HG02588 (cell line): ENCODE measurements at regions not wholly inside any gene's neighbourhood (a gene's known extent, or its start where the extent isn't known, plus 50 kb on each side); places are given as distances from the start of the nearest gene placed in this dataset.

Experiments
- ATAC-seq: cut with Tn5 transposase; IDR thresholded peaks from one replicate; pipeline ENCODE4 v1.9.1; 2021; ENCODE audit warnings: mild to moderate bottlenecking, moderate library complexity; ENCODE audit not compliant: unreplicated experiment

DNA sequence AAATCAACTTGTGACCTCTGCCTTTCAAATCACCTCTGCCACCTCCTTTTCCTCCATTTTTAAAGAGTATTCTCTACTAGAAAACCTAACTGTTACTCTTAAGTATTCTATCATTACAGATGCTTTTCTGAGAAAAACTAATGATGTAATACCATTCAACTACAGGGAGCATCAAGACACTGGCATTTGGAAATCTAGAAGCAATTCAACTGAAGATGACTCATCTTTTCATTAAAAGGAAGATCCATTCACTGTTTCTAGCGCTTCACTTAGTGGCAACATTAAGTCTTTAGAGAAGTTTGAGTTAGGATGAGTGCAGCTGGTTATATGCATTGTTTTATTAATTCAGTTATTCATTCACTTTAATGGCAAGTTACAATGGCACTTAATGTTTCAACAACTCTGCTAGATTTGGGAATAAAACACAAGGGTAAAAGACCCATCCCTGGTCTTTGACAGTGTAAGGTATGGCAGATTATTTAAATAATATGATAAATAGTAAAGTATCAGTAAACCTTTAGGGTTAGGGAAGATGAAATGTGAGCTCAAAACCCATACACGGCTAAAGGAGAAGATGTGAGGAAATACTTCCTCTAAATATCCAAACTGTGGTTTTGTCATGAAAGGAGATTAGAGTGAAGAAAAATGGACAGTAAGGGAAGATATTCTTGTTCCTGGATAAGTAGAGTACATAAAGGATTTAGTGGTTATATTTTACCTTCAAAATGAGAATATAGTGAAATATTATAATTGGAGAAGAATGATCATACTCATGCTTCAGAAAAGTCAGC lies 61.7 kb downstream of the KCNJ2 start:
- ATAC-seq, result no peak

DNA sequence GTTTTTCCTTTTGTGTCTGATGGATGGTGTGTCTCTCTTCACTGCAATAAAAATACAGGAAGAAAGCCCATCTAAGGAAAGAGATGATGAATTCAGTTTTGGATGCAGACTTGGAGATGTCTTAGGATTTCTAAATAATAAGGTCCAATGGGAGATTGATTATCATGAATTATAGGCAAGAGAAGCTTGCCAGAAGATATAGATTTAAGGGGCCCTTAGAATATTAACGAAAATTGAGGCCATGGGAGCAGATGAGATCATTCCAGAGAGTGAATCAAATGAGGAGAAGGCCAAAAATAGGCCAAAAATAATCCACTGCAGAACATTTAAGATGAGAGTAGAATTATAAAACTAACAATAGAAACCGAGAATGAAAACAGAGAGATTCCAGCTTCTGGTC lies 63.1 kb downstream of the KCNJ2 start:
- no peak for ATAC-seq

DNA sequence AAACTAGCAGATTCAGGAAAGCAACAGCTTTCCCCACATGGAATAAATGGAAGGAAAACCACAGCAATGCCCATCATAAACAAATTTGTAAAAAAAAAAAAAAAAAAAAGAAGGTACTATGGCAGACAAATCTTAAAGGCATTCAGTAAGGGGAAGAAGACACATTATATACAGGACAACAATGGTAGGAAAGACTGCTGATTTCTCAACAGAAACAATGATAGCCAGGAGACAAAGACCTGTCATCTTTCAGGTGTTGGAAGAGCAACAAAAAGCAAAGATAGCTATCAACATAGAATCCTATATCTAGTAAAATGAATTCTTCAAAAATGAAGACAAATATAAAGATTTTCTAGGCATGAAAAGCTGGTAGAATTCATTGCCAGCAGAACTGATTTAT lies 65.9 kb downstream of the KCNJ2 start:
- no peak for ATAC-seq

DNA sequence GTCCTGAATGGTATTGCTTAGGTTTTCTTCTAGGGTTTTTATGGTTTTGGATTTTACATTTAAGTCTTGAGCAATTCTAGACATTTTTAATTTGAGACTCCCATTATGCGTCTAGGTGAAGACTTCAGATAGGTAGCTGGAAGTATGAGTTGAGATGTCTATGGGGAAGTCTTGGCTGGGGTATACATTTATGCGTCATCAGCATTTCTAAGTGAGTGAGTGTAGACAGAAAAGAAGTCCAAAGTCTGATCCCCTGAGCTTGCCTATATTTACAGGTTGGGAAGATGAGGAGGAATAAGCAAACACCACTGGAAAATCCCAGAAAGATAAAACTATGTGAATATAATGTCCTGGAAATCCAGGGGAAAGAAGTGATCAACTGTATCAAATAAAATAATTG lies 68.9 kb downstream of the KCNJ2 start:
- no peak for ATAC-seq

DNA sequence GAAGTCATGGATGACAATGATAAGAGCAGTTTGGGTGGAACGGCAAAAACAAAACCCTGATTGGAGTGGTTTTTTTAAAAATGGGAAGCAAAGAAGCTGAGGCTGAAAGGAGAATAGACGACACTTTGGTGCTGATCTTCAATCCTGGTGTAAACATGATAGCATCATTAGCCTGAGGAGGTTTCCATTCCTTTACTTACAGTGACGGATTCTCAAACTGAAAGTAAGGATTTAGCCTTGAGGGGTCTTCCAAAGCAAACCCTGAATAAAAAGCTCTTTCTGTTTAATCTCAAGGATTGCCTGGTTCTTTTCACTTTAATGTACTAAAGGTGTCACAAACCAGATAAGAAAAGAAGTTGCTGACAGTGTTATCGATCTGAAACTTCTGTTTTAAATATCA lies 69.3 kb downstream of the KCNJ2 start:
- ATAC-seq, result no peak

DNA sequence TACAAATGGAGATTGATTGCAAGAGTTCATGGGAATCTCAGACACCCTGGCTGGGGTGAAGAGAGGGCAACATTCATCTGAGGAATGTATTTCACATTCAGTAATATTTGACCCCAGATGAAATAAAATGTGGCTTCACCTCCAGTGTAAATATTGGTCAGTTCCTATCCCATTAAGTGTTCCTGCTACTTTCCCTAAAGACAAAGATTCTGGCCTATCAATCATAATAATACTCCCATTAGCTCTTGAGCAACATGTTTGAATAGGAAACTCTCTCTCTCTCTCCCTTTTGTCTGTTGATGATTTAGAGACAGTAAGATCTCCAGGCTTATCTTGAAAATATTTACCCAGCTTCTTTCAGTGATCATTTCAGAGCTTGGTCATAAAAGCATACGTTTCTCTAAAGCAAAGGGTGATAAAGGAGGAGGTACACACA lies 70.1 kb downstream of the KCNJ2 start:
- ATAC-seq, result no peak

DNA sequence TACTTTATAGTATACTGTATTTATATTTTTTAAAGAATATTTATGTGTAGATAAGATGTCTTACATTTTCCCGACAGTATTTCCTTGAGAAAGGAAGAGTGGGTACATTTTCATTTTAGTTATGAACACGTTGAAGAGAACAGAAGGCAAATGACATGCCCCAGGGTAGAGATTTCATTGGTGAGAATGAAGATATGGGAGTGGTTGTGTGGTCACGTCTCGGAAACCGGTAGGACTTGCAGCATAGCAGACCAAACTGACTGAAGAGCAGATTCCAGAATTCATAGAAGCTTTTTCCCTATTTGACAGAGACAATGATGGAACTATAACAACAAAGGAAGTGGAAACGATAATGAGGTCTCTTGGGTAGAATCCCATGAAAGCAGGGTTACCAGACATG lies 71.7 kb downstream of the KCNJ2 start:
- no peak for ATAC-seq

DNA sequence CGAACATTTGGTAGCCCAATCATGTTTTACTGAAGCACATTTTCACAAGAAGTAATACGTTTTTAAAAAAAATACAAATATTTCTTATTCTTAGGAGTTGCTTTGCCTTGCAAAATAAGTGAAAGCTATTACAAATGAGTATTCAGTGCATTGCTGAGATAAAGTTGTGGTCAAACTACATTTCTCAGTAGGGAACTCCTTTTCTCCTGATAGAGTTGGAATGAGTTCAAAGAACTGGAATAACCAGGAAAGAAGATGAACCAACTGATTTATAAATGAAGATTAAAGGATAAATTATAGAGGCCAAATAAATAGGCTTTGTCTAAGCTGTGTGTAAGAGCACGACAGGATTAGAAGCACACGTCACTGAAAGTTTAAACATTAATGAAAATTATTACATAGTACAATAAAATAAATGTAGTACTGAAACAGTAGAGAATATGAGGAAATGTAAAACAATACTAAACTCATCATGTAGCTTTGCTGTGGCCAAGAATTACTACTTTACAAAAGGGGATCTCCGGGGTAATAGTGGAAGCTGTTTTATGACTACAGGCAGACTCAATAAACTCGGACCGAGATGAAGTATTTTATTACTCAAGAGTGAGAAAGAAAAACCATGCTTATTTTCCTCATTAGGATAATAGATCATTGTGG lies 73.6 kb downstream of the KCNJ2 start:
- ATAC-seq, result no peak

DNA sequence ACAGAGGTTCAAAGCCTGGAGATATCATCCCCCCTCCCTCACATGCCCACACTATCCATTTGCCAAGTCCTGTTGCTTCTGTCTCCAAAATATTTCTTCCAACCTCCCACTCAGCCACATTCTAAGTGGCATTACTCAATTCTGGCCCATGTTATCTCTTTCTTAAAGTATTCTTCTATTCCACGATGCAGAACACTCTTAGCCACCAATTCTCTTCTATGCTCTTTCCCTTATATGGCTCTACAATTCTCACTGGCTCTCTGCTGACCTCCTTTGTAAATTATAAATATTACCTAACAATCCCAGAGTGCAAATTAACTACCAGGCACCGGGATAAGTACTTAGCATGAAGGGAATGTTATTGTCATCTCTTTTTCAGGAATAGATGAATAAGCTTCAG lies 82.4 kb downstream of the KCNJ2 start:
- no peak for ATAC-seq

DNA sequence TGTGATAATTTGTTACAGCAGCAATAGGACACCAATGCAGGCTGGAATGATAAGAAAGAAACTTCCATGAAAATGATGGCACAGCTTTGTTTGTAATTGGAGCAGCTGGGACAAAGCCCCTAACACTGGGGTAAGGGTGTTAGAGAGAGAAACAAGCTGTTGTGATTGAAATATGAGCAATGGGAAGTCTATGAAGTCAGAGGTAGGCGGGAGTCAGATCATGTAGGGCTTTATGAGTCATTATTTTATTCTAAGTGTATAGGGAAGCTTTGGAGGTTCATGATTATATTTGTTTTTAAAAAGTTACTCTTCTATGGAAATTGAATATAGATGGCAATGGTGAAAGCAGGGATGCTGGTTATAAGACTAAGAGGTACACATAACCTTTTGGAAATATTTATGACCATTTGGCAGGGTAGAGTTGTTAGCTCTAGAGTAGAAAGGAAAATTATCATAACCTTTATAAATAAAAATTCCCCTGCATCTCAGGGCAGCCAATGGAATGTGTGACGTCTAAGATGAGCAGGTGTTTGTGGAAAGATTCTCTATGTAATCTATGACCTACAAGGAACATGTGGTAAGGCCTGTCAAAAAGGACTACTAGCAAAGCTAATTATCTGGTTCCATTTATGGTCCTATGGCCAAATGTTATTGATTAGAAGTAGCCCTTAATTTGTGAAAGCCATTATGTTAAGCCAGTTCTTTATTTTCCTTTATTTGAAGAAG lies 85.6 kb downstream of the KCNJ2 start:
- no peak for ATAC-seq

DNA sequence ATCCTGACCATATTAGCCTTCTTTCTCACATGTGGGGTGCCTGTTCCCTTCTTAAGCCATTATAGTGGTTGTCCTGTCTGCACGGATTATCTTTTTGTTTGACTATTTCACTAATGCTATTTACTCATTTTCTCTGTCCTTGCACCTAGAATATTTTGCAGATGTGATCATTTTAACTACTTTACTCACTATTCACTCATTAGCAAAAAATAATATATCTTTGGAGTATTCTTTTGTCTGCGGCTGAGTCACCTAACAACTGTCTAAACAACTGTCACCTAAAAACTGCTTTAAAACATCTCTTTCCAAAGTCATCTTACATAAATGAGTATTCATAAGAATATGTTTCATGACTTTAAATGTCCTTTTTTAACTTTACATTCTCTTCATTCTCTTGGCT lies 87.4 kb downstream of the KCNJ2 start:
- ATAC-seq, result no peak

DNA sequence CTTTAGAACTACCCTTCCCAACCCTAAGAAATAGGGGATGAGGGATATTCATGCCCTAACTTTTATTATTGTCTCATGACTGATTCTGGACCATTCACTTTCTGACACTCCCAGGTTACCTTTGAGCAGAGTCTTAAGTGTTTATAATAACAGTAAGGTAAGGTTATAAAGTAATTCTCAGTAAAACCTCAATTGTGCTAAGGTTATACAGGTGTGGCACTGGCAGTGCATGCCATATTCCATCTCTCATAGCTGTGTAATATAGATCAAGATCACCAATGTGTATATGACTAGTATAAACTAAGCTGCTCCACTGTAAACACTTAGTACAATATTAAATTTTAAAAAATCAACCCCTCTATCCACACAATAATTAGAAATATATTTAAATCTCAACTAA lies 89.1 kb downstream of the KCNJ2 start:
- ATAC-seq, result no peak

DNA sequence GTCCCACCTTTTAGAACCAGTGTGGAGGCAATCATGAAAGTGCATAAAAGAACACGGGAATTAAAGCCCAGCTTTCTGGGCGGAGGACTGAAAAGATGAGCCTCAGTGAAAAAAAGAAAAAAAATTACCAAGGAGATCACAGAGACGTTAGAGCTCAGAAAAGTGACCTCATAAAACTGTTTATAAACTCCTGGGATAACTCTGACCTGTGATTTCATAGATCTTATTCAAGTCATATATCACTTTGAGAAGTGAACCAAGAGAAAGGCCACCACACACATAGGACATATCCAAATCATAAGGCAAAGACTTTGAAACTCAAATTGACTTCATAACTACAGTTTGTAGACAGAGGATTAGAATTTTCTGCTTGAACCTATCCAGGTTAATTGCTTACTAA lies 90.1 kb downstream of the KCNJ2 start:
- no peak for ATAC-seq

DNA sequence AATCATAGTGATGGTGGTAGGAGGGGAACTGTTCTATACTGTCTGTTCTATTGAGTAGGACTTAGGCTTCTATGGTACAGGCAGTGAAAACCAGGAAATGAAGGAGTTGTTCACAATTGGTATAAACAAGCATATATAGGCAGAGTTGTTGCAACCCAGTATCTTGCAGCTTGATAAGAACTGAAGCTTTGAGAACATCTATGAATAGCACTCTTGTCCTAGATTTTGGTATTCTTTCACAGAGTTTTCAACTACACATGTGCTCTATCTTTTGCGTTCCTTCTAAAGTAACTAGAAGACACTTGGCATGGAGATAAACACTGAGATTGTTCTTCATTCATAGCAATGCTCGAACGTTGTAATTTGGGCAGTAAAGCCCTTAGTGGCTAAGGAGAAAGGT lies 91.8 kb downstream of the KCNJ2 start:
- no peak for ATAC-seq

DNA sequence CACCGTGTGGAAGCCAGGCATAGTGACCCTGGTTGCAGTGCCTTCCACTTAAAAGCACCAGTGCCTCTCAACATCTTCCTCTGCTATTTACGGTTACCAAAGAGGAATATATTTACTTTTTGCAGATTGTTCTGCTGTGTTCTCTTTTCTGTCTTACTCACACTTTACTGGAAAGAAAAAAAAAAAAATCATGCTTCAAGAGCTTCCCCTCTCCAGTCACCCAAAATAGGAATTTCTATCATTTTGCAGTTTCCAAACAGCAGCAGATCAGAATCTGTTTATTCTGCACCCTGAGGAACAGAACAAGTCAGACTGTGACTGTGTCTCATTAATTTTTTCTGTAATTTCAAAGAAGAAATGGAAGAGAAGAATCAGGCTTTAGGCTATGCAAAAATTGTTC lies 96.1 kb downstream of the KCNJ2 start:
- no peak for ATAC-seq

DNA sequence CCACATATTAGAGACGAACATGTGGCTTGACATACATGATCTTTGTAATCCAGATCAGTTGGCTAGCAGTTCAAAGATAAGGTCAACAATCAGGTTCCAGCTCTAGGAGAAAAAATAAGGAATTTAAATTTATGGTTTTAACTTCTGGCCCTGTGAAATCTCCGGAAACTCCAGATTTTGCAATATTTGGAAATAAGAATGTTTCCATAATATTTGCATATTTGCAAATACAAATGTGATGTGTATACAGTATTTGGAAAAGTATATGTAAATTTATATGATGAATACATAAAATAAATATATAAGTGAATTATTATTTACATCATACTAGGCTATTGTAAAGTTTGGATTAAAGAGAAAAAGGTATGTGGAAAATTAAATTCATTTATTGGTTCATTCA lies 97.1 kb downstream of the KCNJ2 start:
- ATAC-seq, result no peak

DNA sequence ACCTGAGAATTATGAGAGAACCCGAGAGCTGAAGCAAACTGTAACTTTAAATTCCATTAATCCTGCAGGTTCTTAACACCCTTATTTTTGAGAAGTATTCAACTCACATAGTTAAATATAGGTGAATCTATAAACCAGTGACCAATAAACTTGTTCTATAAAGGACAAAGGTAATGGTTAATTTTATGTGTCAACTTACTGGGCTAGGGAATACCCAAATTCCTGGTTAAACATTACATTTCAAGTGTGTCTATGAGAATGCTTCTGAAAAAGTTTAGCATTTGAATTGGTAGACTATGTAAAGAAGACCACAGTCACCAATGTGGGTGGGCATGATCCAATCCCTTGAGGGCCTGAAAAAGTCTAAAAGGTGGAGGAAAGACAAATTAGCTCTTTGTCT lies 99.1 kb downstream of the KCNJ2 start:
- no peak for ATAC-seq

DNA sequence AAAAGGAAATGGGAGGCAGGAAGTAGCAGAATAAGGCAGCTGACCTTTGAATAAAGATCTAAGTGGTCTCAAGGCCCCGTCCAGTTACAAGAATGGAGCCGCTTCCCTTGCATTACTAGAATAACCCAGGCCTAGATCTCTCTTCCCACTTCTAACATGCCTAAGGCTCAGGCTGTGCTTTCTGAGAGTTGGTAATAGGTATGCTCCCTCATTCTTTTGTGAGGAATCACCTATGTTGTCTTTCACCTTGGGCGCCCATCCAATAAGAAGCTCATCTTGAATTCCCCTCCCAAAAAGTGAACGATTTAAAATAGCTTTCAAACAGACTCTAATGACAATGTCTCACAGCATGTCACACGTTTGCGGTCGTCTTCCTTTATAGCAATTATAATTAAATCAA lies 101.2 kb downstream of the KCNJ2 start:
- ATAC-seq, result no peak

DNA sequence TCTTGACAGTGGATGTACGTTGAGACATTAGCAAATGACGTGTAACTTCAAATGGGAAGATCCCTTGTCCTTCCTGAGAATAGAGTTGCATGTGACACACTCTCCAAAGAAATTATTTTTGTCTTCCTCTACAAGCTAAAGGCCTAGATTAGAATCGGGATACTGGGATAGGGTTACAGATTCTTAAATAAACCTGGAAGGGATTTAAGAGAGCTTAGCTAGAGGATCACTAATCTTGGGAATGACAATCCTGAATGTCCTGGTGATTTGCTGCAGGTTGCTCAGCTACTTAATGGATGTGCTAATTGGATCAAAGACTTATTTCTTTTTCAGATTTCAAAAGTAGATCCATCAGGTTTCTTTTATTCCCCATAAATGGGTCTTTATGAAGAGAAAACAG lies 101.9 kb downstream of the KCNJ2 start:
- no peak for ATAC-seq

DNA sequence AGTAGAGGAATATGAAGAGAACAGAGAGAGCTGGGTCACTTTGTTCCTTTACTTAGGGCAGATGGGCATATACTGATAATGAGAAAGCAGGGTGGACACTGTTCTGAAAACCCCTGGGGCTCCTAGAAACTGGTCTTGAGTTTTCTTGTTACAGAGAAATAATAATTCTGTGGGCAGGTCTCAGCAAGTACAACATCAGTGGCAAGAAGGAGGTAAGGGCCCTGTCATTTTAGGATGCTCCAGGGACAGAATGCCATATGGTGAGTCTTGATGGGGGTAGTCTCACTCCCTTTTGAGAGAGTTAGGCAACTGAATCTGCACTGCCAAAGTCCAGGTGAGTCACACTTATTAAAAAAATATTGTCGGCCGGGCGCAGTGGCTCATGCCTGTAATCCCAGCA lies 102.3 kb downstream of the KCNJ2 start:
- ATAC-seq, result no peak

DNA sequence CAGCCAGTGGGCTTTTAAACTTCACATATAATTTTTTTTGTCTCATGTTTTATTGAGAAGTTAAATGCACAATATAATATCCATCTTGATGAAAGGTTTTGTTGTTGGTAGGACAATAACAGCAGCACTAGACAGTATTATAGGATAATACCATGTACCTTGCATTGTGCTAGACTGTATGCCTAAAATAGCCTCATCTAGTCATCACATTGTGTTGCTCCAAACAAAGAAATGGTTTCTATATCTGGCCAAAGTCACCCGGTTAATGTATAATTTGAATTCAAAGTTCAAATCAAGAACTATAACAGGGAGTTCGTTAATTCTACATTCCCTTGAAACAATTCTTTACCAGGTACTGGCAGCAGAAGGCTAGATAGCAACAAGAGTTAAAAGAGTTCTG lies 104.9 kb downstream of the KCNJ2 start:
- no peak for ATAC-seq

DNA sequence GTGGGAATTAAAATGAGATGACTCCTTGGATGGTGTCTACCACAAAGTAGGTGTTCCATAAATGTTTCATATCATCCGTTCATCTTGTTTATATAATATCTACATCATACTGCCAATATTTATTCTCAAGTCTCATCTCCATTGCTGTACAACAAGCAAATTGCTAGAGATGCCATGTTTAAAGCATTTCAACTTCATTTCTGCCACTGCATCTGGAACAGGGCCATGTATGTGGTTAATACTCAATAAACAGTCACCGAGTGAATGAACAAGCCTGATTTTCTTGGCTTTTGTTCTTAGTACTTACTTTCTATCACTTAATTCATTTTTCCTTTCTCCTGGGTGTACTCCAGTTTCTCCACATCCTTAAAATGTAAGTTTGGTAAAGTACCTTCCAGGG lies 107.6 kb downstream of the KCNJ2 start:
- ATAC-seq, result no peak
